ENCODE measurements at regions not wholly inside any gene's neighbourhood (a gene's known extent, or its start where the extent isn't known, plus 50 kb on each side); places are given as distances from the start of the nearest gene placed in this dataset.
A peak's percentile ranks its signal among the peaks of the same experiment; 100 is the strongest.

- DNase-seq: no peak
Measured at GRCh38 chr10:55098452-55098851, 297.4 kb upstream of the PCDH15 start.

- peak; percentile 17 for DNase-seq
Measured at GRCh38 chr10:55091691-55092328, 290.8 kb upstream of the PCDH15 start.

GRCh38 chr10:55078121-55078520 is 277.1 kb upstream of the PCDH15 start:
- DNase-seq: no peak

- DNase-seq: no peak
Measured at GRCh38 chr10:55065185-55065584, 264.2 kb upstream of the PCDH15 start.

DNA sequence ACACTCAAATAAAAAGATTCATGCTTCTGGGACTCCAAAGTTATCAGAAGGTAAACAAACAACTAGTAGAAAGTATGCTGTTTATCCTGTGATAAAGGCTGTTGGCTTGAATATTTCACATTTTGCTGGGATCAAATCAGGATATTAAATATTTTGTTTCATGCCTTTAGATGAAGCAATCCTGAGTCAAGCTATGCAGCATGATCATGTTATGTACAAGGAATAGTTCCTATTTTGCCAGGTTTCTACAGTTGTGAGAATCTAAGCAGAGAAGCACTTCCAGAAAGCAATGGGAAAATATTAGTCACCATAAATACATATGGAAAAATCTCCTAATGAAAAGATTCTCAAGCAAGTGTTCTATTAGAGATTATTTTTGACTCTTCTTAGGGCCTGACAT is 262.8 kb upstream of the PCDH15 start:
- no peak for DNase-seq

DNA sequence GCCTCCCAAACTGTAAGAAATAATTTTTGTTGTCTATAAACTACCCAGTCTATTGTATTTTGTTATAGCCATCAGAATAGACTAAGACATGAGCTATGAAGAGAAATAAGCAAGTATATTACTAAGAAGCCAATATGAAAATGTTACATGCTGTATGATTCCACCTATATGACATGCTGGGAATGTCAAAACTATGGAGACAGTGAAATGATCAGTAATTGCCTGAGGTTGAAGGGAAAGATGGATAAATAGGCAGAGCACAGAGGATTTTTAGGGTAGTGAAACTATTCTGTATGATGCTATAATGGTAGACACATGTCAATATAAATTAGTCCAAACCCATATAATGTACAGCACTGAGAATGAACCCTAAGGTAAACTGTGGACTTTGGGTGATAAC is 261.3 kb upstream of the PCDH15 start:
- no peak for DNase-seq

DNA sequence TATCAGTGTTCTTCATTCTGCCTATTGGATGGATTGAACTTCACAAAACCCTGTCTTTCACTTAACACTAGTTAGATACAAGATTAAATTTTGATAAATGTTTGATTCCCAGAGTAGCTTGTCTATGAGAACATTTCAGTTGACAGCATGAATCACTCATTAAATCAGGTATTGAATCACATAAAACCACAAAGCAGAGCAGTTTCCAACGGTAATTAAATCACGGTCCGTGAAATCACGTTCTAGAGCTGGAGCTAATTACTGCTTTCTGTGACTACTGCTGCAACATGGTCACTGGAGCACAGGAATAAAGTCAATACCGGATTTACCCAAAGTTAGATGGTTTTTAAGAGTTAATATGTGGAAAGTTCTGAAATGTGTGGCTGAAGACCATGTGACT is 257.8 kb upstream of the PCDH15 start:
- DNase-seq: no peak

DNA sequence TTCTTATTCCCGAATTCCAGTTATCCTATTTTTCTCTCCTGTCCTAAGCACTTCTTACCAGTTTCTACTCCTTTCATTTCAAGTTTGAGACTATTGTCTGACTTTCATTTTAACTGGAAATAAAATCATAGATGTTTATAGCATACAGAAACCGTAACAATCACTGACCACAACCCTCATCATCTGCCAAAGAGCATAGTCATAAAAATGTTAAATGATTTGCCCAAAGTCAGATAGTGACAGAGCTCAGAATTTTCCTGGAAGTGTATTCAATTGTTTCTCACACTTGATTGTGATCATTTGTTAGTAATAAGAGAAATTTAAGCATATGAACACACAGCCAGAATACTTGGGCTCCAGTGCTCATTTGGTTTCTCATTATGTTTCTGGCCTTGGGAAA is 250.5 kb upstream of the PCDH15 start:
- DNase-seq: no peak

DNA sequence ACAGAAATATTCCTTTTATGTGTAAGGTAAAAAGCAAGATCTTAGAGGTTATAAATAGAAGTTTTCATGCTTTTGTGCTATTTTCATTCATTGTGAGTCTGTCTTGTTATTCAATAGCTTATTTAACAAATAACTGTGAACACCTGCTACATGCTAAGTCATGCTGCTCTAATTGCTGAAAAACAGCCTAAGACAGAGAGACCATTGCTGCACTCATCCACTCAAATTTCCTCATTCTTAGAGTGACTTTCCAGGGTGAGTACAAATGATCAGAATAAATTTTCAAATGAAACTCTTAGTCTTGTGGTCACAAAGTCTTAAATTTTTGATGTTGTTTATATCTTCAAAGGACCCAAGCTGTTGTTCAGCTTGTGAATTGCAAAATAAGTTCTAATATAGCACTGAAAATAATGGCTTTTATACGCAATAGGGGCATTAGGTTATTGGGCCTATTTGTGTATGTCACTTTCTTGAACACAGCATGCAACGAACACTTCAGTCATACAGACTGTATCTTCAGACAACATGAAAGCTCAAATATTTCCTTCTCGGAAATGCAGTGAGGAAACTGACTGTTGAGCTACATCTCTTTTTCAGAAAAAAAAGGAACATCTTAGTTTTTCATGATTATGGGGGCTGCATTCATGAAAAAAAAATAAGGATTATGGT is 247.9 kb upstream of the PCDH15 start:
- DNase-seq: peak; percentile 8

GRCh38 chr10:55043540-55043939 is 242.5 kb upstream of the PCDH15 start:
- DNase-seq: no peak

DNA sequence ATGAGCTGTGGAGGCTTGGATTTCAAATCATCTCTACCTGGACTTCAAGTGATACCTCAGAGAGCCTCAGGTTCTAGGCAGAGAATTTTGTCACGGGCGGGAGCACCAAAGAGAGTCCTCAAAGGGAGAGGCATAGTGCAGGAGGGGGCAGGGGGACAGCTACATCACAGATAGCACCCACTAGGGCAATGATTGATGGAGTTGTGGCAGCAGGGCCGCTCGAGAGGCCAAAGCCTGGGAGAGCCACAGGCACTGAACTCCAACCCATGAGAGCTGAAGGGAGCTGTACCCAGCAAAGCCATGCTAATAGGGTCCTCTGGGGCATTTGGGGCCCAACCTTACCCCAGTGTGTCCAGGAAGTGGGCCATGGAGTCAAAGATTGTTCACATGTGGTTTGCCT is 232.0 kb upstream of the PCDH15 start:
- DNase-seq: no peak

DNA sequence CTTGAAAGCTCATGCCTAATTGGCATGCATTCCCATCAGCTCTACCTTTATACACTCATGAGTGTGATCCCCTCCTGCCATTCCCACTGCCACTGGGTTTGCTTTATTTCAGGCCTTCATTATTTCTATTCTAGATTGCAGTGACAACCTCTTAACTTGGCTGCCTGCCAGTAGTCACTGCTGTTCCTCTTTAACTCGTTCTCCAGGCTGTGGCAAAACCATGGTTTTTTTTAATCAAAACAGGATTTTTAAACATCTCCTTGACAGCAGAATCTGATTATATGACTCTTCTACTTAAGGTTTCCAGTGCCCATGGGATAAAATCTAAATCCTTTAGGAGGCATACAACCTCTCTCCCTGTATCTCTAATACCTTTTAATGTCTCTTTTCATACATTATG is 223.7 kb upstream of the PCDH15 start:
- peak; percentile 37 for DNase-seq

- DNase-seq: peak; percentile 37
Measured at GRCh38 chr10:55019439-55019838, 218.4 kb upstream of the PCDH15 start.

DNA sequence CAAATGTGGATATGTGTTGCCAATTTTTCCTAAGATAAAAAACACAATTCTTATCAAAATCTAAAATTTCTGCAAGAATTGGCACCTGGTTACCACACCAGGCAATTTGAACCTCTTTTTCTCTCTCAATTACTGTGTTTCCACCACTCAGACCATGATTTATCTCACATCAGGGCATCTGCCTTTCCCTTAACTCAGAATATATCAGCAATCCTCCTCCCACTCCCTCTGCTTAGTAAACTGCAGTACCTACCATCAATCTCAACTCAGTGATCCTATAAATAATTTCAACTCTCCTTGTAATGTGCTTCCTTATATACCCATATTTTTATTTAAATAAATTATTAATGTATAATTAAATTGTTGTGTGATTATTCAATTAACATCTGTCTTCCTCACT is 212.3 kb upstream of the PCDH15 start:
- no peak for DNase-seq

- DNase-seq: no peak
Measured at GRCh38 chr10:55002420-55002819, 201.4 kb upstream of the PCDH15 start.

DNA sequence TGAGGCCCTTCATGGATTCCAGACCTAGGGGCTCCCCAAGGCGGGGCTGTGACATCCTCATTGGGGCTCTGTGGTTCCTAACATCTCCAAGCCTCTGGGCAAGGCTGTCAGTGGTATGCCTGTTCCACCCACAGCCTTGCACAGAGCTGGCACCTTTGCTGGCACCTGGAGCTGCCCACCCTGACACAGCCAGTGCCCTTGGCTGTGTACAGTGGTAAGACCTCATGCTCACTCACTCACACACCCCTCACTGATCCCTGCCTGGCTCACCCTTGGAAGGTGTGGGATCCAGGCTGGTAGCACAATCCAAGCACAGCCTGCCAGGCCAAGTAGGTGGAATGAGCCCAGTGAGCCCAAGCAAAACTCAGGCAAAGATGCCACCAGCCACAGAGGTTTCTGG is 200.4 kb upstream of the PCDH15 start:
- no peak for DNase-seq

GRCh38 chr10:54993148-54993547 is 192.1 kb upstream of the PCDH15 start:
- no peak for DNase-seq

GRCh38 chr10:54985732-54986131 is 184.7 kb upstream of the PCDH15 start:
- DNase-seq: no peak

DNA sequence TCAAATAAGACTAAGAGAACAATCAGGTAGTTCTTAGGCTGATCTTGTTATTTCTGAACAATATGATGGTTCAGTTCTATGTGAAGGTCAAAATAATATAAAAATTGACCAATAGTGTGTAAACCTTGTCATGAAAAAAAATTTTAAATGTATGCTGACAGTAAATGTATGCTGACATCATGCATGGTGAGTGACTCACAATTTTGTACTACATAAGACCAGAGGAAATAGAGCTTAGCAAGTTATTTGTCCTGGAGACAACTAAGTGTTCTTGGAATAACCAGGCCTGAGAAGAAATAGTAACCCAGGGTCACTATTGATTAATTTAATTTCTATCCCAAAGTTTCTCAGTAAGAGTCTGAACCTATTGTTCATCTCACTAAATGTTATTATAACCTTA is 182.2 kb upstream of the PCDH15 start:
- DNase-seq: no peak

- no peak for DNase-seq
Measured at GRCh38 chr10:54962134-54962900, 161.3 kb upstream of the PCDH15 start.

DNA sequence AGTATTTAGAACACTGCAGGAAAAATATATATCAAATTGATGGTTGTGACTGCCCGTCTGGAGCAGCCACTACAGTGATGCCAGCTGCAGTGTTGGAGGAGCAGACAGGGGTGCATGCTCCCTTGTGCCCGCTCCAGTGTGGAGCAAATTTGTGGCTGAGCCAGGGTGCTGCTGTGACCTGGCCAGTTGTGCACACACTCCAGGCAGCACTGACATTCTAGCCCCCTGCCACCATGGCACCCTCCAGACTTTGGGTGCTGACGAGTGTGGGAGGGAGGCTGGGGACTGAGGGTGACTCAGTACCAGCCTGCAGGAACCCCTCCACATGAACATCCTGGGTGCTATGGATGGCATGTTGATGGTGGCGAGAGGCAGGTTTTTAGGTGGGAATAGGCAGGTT is 160.0 kb upstream of the PCDH15 start:
- no peak for DNase-seq

DNA sequence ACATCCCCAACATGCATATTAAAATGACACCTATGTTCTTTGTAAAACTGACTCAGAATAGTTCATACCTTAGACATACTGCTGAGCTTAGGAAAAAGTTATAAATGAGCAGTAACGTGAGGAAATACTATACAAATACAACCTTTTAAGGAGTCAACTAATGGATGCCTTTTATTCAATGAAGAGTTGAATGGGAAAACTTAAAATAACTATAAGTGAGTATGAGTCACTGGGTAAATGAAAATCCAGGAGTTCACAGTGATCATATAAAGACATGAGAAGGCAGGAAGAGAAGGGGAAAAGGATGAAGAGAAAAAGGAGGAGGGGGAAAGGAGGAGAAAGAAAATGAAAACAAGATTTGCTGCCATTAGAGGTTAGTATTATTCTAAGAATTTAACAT is 157.8 kb upstream of the PCDH15 start:
- no peak for DNase-seq

- no peak for DNase-seq
Measured at GRCh38 chr10:54947605-54948004, 146.6 kb upstream of the PCDH15 start.

DNA sequence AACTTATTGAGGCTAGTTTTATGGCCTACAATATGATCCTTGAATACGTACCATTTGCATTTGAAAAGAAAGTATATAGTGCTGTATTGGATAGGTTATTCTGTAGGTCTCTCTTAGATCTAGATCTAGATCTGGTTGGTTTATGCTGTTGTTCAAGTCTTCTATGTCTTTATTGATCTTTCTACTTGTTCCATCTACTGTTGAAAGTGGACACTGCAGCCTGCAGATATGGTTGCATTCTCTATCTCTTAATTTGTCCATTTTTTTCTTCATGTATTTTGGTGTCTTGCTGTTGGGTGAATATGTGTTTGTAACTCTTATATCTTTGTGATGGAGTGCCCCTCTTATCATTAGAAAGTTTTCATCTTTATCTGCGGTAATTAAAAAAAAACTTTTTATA is 139.4 kb upstream of the PCDH15 start:
- no peak for DNase-seq

All from midbrain (tissue), 1 donor.